ENCODE measurements at regions not wholly inside any gene's neighbourhood (a gene's known extent, or its start where the extent isn't known, plus 50 kb on each side); places are given as distances from the start of the nearest gene placed in this dataset.

DNA sequence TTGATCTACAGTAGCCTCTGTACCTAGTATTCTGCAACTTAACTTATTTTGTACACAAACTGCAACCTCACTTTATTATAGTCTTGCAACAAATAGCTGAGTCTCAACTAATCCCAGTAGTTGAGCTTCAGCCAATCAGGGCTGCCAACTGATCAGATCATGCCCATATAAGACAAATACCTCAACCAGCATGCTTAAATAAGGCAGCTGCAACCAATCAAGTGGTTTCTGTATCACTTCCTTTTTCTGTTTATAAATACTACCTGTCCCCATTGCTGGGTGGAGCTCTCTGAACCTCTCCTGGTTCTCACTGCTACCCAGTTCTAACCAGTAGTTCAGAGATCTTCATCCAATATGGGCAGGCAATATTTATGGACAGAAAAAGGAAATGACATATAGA is 248.5 kb upstream of the FBXO33 start:
- TF ChIP-seq POLR2AphosphoS5 (IDR thresholded peaks at IDR 0.05; ENCODE audit: borderline replicate concordance, low read depth, low read length) (no peak), EZH2 (IDR thresholded peaks at IDR 0.05) (no peak), FOXP2 (optimal IDR thresholded peaks at IDR 0.05; ENCODE audit: control extremely low read depth, extremely low read length, insufficient read depth) (no peak)
